ENCODE measurements at regions not wholly inside any gene's neighbourhood (a gene's known extent, or its start where the extent isn't known, plus 50 kb on each side); places are given as distances from the start of the nearest gene placed in this dataset.

GRCh38 chr4:20383969-20384368, 132.3 kb downstream of the SLIT2 start:
- H3K4me1 Mint-ChIP-seq: no peaks in the 10 kb centered on the region
- H3K27ac Mint-ChIP-seq: no peak overlapping the region
- POLR2A ChIA-PET: no interaction called here

DNA sequence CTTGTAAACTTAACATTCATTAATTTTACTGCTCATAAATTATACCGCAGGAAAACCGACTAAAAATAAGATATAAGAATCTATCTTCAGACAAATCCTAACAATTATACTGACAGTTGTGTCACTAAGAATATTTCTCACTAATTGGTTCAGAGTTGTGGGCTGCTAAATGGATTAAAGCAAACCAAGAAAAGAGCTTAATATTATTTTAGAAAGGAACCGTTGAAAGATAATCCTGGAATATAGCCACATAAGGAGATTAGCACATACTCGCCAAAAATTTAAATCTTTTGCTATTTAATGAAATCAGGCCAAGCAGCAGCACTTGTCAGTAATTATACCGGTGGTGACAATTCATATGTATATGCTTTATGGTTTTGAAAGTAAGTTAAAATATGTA, 132.8 kb downstream of the SLIT2 start:
- no peak overlapping the region for H3K27ac Mint-ChIP-seq
- no peak overlapping the region for H3K27ac ChIP-seq (ENCODE audit: low read depth, low read length)
- H3K36me3 ChIP-seq (ENCODE audit: insufficient read depth, low read length): no peaks in the 10 kb centered on the region
- CTCF ChIA-PET: no interaction called here
- no peak overlapping the region for H3K4me3 ChIP-seq (ENCODE audit: low read length)
- peaks cover 0 to 4% (median 0%) of the 10 kb centered on the region in 5 donors for H3K9me3 Mint-ChIP-seq
- no peaks in the 10 kb centered on the region for H3K27me3 Mint-ChIP-seq
- no peak for DNase-seq
- no peaks in the 10 kb centered on the region for H3K4me1 ChIP-seq (ENCODE audit: insufficient read depth, low read length)
- no peak overlapping the region for H3K4me3 Mint-ChIP-seq
- H3K27me3 ChIP-seq (ENCODE audit: insufficient read depth, low read length, poor library complexity, severe bottlenecking): no peaks in the 10 kb centered on the region
- no peaks in the 10 kb centered on the region for H3K9me3 ChIP-seq (ENCODE audit: low read length)
- no peaks in the 10 kb centered on the region for H3K4me1 Mint-ChIP-seq
- no peaks in the 10 kb centered on the region for H3K36me3 Mint-ChIP-seq
- POLR2A ChIA-PET: no interaction called here

More at GRCh38 chr4:20383969-20384368, 132.3 kb downstream of the SLIT2 start:
- no peaks in the 10 kb centered on the region for H3K9me3 ChIP-seq (ENCODE audit: low read length)
- H3K9me3 Mint-ChIP-seq: peaks cover 0 to 4% (median 0%) of the 10 kb centered on the region in 5 donors
- no peak overlapping the region for H3K27ac ChIP-seq (ENCODE audit: low read depth, low read length)
- no peaks in the 10 kb centered on the region for H3K4me1 ChIP-seq (ENCODE audit: insufficient read depth, low read length)
- H3K27me3 Mint-ChIP-seq: no peaks in the 10 kb centered on the region
- H3K36me3 Mint-ChIP-seq: no peaks in the 10 kb centered on the region
- CTCF ChIA-PET: no interaction called here
- H3K27me3 ChIP-seq (ENCODE audit: insufficient read depth, low read length, poor library complexity, severe bottlenecking): no peaks in the 10 kb centered on the region
- no peaks in the 10 kb centered on the region for H3K36me3 ChIP-seq (ENCODE audit: insufficient read depth, low read length)
- no peak overlapping the region for H3K4me3 Mint-ChIP-seq
- no peak overlapping the region for H3K4me3 ChIP-seq (ENCODE audit: low read length)
- no peak for DNase-seq

GRCh38 chr4:20386001-20386740, 134.5 kb downstream of the SLIT2 start:
- Mint-ChIP-seq H3K4me1 (no peaks in the 10 kb centered on the region), H3K4me3 (no peak overlapping the region), H3K9me3 (peaks cover 0 to 2% (median 0%) of the 10 kb centered on the region in 5 donors), H3K27ac (no peak overlapping the region), H3K36me3 (no peaks in the 10 kb centered on the region), H3K27me3 (no peaks in the 10 kb centered on the region)
- no peaks in the 10 kb centered on the region for H3K36me3 ChIP-seq (ENCODE audit: insufficient read depth, low read length)
- no peaks in the 10 kb centered on the region for H3K27me3 ChIP-seq (ENCODE audit: insufficient read depth, low read length, poor library complexity, severe bottlenecking)
- DNase-seq: no peak
- H3K4me3 ChIP-seq (ENCODE audit: low read length): no peak overlapping the region
- CTCF ChIA-PET: no interaction called here
- no peaks in the 10 kb centered on the region for H3K4me1 ChIP-seq (ENCODE audit: insufficient read depth, low read length)
- no peaks in the 10 kb centered on the region for H3K9me3 ChIP-seq (ENCODE audit: low read length)
- no peak overlapping the region for H3K27ac ChIP-seq (ENCODE audit: low read depth, low read length)
- POLR2A ChIA-PET: no interaction called here

GRCh38 chr4:20386906-20387305, 135.2 kb downstream of the SLIT2 start:
- DNase-seq: no peak
- CTCF ChIA-PET: no interaction called here
- no peaks in the 10 kb centered on the region for H3K27me3 ChIP-seq (ENCODE audit: insufficient read depth, low read length, poor library complexity, severe bottlenecking)
- no peaks in the 10 kb centered on the region for H3K4me1 Mint-ChIP-seq
- no peaks in the 10 kb centered on the region for H3K36me3 Mint-ChIP-seq
- no peak overlapping the region for H3K27ac Mint-ChIP-seq
- H3K4me3 Mint-ChIP-seq: peak overlapping the region in 1 of 7 donors; percentile 6
- POLR2A ChIA-PET: no interaction called here
- no peak overlapping the region for H3K27ac ChIP-seq (ENCODE audit: low read depth, low read length)
- H3K27me3 Mint-ChIP-seq: no peaks in the 10 kb centered on the region
- no peak overlapping the region for H3K4me3 ChIP-seq (ENCODE audit: low read length)
- H3K9me3 ChIP-seq (ENCODE audit: low read length): no peaks in the 10 kb centered on the region
- H3K36me3 ChIP-seq (ENCODE audit: insufficient read depth, low read length): no peaks in the 10 kb centered on the region
- no peaks in the 10 kb centered on the region for H3K4me1 ChIP-seq (ENCODE audit: insufficient read depth, low read length)
- H3K9me3 Mint-ChIP-seq: peaks cover 0 to 2% (median 0%) of the 10 kb centered on the region in 5 donors

DNA sequence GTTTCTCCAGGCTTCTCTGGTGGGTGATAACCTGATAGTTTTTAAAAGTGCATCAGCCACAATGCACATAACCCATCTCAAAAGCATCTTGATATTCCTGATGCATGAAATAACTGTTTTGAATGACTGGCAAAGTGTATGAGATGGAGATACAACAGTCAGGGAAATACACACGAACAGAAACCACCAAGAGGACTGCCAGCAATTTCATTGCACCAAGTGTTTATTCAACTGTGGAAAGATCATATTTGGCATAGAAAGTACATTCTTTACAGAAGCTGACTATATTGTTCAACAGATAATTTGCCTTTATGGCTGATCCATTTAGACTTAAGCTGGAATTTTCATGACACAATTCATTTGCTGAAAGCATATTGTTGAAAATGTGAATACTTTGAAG, 139.5 kb downstream of the SLIT2 start:
- Mint-ChIP-seq H3K27me3 (no peaks in the 10 kb centered on the region), H3K36me3 (no peaks in the 10 kb centered on the region), H3K4me1 (no peaks in the 10 kb centered on the region), H3K4me3 (no peak overlapping the region), H3K27ac (no peak overlapping the region), H3K9me3 (peaks cover 0 to 2% (median 0%) of the 10 kb centered on the region in 5 donors)
- no peaks in the 10 kb centered on the region for H3K4me1 ChIP-seq (ENCODE audit: insufficient read depth, low read length)
- no peaks in the 10 kb centered on the region for H3K9me3 ChIP-seq (ENCODE audit: low read length)
- H3K27ac ChIP-seq (ENCODE audit: low read depth, low read length): no peak overlapping the region
- H3K4me3 ChIP-seq (ENCODE audit: low read length): no peak overlapping the region
- no peaks in the 10 kb centered on the region for H3K36me3 ChIP-seq (ENCODE audit: insufficient read depth, low read length)
- CTCF ChIA-PET: no interaction called here
- H3K27me3 ChIP-seq (ENCODE audit: insufficient read depth, low read length, poor library complexity, severe bottlenecking): no peaks in the 10 kb centered on the region
- POLR2A ChIA-PET: no interaction called here
- no peak for DNase-seq

- Mint-ChIP-seq H3K9me3 (peaks cover 0 to 2% (median 0%) of the 10 kb centered on the region in 5 donors), H3K36me3 (no peaks in the 10 kb centered on the region), H3K4me1 (no peaks in the 10 kb centered on the region), H3K27ac (no peak overlapping the region), H3K27me3 (no peaks in the 10 kb centered on the region), H3K4me3 (no peak overlapping the region)
- H3K9me3 ChIP-seq (ENCODE audit: low read length): no peaks in the 10 kb centered on the region
- no peak for DNase-seq
- ChIA-PET CTCF (no interaction called here), POLR2A (no interaction called here)
- H3K36me3 ChIP-seq (ENCODE audit: insufficient read depth, low read length): no peaks in the 10 kb centered on the region
- no peak overlapping the region for H3K4me3 ChIP-seq (ENCODE audit: low read length)
- no peaks in the 10 kb centered on the region for H3K27me3 ChIP-seq (ENCODE audit: insufficient read depth, low read length, poor library complexity, severe bottlenecking)
- H3K27ac ChIP-seq (ENCODE audit: low read depth, low read length): no peak overlapping the region
- H3K4me1 ChIP-seq (ENCODE audit: insufficient read depth, low read length): no peaks in the 10 kb centered on the region
These were observed 140.2 kb downstream of the SLIT2 start for GRCh38 chr4:20391912-20392311.

DNA sequence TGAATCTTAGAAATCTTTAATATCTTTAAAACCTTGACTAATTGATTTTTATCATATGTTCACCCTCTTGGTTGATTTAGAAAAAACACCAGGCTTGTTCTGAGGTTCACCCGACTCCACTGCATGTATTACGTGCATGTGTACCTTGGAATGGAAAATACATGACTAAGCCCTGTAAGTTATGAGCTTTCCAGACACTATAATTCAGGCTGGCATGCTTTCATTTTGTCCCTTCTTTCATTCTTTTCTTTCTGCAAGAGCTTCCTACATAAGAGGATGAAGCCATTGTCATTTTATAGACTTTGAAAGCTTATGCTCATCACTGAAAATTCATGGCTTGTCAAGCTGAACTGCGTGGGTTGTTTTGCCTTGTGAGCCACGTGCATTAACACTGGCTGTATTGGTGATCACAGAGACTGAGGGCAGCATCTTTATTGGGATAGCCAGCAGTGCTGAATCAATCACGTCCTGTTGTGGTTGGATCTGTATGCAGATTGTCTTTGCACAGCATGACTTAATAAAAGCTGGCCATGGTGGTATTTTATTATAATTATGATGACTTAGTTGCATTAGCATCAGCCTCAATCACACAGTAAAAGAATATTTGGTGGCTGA, 141.9 kb downstream of the SLIT2 start:
- no peaks in the 10 kb centered on the region for H3K27me3 Mint-ChIP-seq
- H3K27me3 ChIP-seq (ENCODE audit: insufficient read depth, low read length, poor library complexity, severe bottlenecking): no peaks in the 10 kb centered on the region
- no peak overlapping the region for H3K27ac Mint-ChIP-seq
- H3K4me1 Mint-ChIP-seq: no peaks in the 10 kb centered on the region
- no peak overlapping the region for H3K27ac ChIP-seq (ENCODE audit: low read depth, low read length)
- no peaks in the 10 kb centered on the region for H3K36me3 ChIP-seq (ENCODE audit: insufficient read depth, low read length)
- H3K36me3 Mint-ChIP-seq: no peaks in the 10 kb centered on the region
- H3K9me3 Mint-ChIP-seq: no peaks in the 10 kb centered on the region
- H3K4me1 ChIP-seq (ENCODE audit: insufficient read depth, low read length): no peaks in the 10 kb centered on the region
- POLR2A ChIA-PET: no interaction called here
- CTCF ChIA-PET: interaction anchor here (1.4 kb wide), 1 partner anchor 292 kb away, joined by 3 read pairs; no protein-coding TSS in a partner anchor
- H3K9me3 ChIP-seq (ENCODE audit: low read length): no peaks in the 10 kb centered on the region
- no peak for DNase-seq
- no peak overlapping the region for H3K4me3 Mint-ChIP-seq
- H3K4me3 ChIP-seq (ENCODE audit: low read length): no peak overlapping the region

GRCh38 chr4:20394512-20394911, 142.8 kb downstream of the SLIT2 start:
- ChIA-PET CTCF (interaction anchor here (1.4 to 1.5 kb wide), 2 partner anchors 21 to 291 kb away, joined by 3 read pairs; no protein-coding TSS in a partner anchor), POLR2A (no interaction called here)
- no peak overlapping the region for H3K27ac ChIP-seq (ENCODE audit: low read depth, low read length)
- no peaks in the 10 kb centered on the region for H3K27me3 Mint-ChIP-seq
- H3K4me3 Mint-ChIP-seq: no peak overlapping the region
- H3K9me3 Mint-ChIP-seq: no peaks in the 10 kb centered on the region
- H3K27ac Mint-ChIP-seq: no peak overlapping the region
- H3K36me3 Mint-ChIP-seq: no peaks in the 10 kb centered on the region
- H3K36me3 ChIP-seq (ENCODE audit: insufficient read depth, low read length): no peaks in the 10 kb centered on the region
- H3K27me3 ChIP-seq (ENCODE audit: insufficient read depth, low read length, poor library complexity, severe bottlenecking): no peaks in the 10 kb centered on the region
- H3K4me3 ChIP-seq (ENCODE audit: low read length): no peak overlapping the region
- H3K9me3 ChIP-seq (ENCODE audit: low read length): no peaks in the 10 kb centered on the region
- no peak for DNase-seq
- no peaks in the 10 kb centered on the region for H3K4me1 Mint-ChIP-seq
- no peaks in the 10 kb centered on the region for H3K4me1 ChIP-seq (ENCODE audit: insufficient read depth, low read length)

Measured in CD8-positive, alpha-beta memory T cell (primary cell).